ENCODE measurements at regions not wholly inside any gene's neighbourhood (a gene's known extent, or its start where the extent isn't known, plus 50 kb on each side); places are given as distances from the start of the nearest gene placed in this dataset.

DNA sequence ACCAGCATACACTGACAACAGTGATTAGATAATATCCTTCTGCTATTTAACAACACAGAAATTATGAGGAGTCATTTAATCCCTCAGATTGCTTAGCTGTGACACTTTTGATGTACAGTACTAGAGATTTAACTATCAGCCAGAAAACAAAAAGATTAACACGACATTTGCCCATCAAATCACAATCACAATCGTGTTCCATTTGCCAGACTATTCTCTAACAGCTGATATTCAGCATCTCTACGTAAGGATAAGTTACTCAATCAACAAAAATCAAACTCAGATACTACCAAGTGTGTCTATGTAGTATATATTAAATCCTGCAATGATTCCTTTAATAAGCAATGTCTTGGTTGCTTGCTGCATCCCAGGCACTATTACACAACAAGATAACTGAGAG lies 558.7 kb upstream of the USP15 start:
- no peak for DNase-seq

DNA sequence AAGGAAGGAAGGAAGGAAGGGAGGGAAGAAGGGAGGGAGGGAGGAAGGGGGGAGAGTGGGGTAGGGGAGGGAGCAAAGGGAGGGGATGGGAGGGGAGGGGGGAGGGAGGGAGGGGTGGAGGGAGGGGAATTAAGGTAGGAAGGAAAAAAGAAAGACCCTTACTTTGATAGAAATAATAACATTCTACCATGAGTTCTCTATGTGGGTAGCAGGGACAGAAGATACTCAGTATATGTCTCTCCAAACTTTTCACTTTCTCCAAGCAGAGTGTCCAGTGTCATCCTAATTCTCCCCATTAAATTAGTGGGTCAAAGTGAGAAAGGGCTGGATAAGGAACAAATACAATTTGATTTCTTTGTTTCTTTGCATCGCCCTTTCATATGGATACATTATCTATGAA lies 553.4 kb upstream of the USP15 start:
- no peak for DNase-seq

DNA sequence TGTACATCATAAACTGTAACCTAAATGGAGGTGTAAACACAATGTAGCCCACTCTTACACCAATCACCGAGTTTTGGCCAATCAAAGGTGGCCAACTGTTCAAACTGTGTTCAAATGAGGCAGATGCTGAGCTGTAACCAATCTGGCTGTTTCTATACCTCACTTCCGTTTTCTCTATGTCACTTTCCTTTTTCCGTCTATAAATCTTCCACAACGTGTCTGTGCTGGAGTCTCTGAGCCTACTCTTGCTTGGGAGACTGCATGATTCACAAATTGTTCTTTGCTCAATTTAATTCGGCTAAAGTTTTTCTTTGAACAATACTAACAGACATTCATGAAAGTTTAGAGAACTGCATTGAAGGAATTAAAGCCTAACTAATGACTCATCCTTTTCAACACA lies 547.1 kb upstream of the USP15 start:
- no peak for DNase-seq

DNA sequence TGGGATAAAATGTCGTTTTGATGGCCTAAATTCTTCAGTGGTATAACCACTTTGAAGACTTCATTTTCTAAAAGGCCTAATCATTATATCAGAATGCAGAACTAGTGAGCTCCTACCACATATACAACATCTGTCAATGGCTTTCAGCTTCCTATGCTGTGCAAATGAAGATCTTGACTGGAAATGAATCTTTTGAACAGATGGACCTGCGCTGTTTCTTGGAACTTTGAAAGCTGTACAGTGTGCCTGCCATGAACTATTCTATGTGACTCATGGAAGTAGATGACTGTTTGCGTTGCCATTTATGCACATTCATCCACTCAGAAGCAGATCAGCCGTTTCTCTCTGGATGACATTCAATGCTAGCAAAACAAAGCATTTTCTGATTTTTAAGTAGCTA lies 542.2 kb upstream of the USP15 start:
- no peak for DNase-seq

DNA sequence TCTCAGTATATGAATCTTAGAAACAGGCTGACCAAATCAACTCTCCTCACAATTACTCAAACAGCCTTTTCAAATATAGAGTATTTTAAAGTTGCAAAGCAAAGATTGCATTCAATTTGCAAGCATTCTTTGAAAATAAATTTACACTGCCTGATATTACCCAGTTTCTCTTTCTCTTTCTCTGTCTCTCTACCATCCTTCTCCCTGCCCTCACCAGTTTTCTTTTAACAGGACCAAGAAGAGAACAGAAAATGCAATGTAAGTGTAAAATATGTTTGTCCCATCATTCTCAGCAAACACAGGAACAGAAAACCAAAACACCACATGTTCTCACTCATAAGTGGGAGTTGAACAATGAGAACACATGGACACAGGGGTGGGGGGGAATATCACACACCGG lies 520.3 kb upstream of the USP15 start:
- DNase-seq, result no peak

DNA sequence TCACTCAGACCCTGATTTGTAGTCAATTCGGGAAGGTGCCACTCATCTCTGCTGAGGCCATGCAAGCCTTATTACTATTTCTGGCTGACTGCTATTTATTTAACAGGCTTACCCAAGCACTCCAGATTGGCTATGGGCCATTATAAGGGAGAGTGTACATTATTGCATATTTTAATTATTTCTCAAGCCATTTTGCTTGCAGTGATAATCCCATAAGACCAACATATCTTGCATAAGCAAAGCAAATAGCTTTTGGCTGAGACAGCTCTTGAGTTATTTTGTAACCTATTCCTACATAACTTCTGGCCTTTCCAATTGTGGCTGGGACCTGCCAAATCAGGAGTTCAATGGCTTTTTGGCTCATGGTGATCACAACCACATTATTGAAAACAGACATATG lies 509.6 kb upstream of the USP15 start:
- DNase-seq, result no peak

DNA sequence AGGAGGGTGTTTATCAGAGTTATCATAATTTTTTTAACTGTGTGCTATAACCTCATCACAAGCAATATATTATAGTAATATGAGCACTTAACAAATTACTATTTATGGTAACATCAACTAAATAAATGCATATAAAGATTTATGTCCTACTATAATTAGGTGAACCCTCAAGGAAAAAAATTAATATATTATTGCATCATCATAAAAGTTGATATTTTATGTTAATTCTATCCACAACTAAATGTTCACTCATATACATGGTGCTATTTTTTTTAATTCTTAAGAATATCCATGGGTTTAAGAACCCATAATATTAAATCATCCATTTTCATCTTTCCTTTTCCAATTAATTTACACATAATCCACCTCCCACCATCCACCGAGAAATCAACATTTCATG lies 506.0 kb upstream of the USP15 start:
- DNase-seq, result no peak

DNA sequence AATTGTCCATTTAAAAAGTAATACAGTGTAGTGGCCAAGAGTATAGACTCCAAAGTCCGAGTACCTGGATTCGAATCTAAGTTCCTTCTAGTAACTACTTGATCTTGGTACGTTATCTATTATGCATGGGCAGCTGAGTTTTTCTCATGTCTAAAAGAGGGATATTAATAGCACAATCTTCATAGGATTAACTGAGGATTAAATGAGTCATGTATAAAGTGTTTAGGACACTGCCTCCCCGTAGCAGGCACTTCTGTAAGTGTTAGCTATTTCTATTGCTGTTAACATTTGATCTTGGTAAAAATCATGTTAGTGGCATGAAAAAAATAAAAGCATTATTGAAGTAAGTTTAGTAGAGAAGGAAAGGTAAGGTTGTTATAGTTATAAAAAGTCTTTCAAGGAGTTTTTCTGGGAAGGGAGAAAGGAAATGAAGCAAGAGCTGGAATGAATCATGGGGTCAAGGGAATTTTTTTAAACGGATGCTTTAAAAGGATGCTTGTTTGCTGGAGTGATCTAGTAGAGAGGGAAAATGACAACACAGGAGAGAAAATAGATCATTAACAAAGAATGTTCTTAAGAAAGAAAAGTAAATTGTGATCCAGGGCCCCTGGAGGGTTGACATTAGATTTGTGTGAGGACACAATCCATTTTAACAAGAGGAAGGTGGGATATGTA lies 502.2 kb upstream of the USP15 start:
- no peak for DNase-seq

DNA sequence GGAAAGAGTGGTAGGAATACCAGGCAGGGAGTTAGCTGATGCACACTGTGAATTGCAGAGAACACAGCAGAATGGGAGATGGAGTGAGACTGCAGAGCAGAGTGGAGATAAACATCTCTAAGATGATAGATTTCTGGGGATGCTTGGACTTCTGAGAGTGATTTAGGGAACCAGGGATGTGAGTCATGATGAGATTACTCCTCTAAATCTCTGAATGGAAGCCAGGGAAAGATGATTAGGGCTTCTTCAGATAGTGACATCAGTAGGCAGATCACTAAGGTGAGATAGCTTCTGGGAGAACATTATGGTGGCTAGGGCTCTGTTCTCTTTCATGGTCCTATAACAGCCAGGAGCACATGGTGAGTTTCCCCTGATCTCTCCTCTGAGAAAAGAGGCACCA lies 501.5 kb upstream of the USP15 start:
- DNase-seq, result no peak

DNA sequence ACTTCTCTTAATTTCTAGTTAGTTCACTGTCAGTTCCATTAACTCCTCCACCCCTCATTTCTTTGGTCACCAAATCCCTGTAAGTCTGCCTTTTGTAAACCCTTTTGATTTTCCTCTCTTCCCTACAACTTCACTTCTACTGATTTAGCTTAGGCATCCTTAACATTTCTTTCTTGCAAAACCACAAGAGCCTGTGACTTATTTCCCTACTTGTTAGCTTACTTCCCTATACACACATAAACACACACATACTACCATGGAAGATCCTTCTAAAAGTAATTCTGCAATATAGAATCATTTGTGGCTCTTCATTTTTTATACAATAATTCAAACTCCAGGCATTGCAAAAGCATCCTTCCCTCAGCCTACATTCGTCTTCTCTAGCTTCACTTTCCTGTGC lies 494.3 kb upstream of the USP15 start:
- DNase-seq, result no peak

DNA sequence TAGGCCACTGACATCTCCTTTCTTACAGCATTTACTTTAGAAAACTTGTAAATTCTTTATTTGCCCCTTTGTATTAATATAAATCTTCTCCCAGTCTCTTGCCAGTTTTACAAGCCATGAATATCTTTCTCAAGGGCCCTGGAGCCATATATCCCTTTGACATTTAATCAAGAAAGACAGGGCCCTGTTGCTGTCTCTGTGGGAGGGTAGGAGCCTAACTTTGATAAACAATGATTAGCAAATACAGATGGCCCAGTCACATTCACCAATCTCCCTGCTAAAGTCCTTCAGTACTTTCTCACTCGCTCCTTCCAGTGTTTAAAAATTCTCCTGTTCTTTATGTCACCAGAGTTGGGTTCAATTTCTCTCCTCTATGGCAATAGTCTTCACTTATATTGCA lies 479.8 kb upstream of the USP15 start:
- no peak for DNase-seq

DNA sequence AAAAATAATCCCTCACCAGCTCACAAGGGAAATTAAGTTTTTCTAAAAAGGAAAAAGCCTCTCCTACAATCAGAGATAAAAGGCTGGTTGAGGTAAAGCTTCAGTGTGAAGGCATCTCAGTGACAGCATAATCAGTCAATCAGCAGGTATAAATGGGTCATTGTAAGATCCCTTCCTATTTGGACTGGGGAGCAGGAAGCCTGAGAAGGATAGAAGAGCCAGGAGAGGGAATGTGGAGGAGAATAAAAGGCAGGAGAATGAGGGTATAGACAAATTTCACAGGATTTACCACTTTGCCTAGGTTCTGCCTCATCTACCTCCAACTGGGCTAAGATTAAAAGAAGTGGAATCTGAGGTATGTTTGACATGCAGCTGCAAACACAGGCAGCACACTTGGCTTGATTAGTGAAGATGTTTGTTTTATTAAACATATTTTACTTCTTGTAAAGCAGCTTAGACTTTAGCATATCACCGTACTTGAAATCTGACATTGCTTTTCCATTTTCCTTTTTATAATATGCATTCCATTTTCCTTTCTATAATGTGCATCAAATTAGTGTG lies 479.1 kb upstream of the USP15 start:
- no peak for DNase-seq

DNA sequence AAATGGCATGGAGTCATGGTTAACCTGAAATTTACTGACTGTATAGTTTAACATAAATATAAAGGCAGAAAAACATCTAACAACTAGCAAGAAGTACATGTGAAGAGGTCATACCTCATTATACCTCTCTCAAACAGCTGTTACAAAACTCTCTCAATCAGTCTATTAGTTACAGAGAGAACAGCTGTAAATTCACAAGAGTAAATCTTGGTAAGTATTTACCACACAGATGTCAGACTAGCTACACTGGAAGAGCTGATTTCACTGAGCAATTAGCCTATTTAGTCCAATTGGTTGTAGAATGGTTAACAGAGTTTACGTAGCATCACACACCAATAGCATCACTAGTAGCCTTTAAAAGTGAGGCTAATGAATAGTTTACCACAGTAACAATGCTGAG lies 463.4 kb upstream of the USP15 start:
- DNase-seq, result no peak

DNA sequence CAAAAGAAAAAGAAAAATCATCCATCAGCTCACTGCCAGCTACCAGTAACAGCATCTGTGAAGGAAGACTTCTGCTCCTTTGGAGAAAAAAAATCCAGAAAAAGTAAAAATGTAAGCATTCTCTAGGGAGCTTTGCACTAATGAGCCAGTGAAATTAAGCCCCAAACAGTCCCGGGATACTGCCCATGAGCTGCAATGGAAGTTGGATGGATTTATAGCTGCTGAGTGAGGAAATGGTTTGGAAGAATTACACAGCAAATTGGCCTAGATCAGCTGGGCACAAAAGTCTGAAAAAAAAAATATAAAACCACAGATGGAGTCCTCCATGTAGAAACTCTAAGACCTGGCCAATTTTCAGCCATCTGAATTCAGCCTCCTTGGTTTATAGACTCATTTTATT lies 462.9 kb upstream of the USP15 start:
- DNase-seq, result no peak

DNA sequence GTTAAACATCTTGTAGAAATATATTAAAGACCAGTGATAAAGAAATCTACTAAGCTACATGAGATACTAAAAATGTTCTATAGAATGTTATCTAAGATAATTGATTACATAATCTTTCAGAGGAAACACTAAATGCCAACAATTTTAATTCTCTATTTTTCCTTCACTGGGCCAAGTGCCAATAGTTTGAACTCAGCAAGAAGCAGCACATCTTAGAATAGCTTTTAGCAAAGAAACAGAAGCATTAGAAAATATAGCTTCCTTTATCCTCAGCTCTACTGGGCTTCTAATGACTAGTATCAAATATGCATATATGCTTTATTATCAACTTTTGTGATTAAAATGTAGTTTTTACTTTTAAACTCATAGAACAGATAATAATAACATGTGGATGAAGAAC lies 461.4 kb upstream of the USP15 start:
- no peak for DNase-seq

DNA sequence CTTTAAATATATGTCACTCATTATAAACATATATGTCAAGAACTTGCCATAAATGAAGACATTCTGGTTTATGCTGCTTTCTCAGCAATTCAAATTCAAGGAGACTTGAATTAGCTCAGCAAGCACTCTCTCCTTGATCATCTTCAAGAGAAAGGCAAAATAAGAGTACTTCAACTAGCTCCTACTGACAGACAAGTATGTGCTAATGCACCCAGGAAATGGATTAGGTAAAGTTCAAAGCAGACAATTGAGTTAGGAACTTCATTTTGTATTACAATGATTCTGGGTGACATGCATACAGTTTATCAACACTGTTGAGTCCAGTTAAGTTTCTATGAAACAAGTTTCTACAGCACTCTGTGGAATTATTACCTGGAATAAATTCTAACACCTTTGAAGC lies 455.9 kb upstream of the USP15 start:
- no peak for DNase-seq

DNA sequence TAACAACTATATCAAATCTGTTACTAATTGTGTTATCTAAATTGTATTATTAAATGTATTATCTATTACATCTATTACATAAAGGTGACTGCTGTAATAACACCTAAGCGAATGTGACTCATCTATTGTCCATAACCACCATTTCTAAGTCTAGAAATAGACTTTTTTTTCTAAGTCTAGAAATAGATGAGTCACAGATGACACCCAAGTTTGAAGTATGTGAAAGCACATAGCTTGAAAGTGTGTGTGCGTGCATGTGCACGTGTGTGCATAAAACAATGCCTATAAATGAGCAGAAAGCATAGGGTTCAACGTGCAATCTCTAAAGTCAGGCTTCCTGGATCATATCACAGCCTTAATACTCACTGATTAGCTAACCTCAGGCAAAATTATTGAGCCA lies 451.3 kb upstream of the USP15 start:
- DNase-seq, result no peak

DNA sequence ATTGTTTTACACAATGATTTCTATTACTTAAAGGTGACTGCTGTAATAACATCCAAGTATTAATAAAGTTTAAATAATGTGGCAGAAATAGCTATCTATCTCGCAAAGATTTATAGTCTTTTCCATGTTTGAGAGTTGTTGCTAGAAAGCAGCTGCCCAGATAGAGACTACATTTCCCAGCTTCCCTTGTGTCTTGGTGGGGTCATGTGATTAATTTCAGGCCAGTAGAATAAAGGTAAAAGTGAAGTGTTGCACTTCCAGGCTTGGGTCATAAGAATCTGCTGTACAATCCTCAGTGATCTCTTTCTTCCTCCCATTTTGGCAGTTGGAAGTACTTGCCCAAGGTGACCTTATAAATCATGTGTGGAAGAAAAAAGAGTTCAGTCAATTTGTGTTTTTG lies 449.7 kb upstream of the USP15 start:
- no peak for DNase-seq

DNA sequence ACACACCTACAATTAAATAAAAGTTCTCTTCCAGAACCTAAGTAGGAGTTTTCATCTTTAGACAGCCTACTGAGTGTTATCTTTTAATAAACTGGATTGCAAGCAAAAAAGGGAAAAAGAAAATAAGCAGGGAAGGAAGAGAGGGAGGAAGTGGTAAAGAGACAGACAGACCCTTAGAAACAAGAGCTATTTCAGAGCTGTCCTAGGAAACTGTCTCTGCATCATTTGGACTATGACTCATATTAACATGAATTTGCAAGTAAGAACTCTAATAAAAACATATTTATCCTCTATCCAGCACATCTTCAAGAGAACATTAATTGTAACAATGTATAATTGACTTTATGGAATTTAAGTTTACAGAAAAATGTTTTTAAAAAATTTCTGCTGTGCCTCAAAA lies 438.8 kb upstream of the USP15 start:
- DNase-seq, result no peak

DNA sequence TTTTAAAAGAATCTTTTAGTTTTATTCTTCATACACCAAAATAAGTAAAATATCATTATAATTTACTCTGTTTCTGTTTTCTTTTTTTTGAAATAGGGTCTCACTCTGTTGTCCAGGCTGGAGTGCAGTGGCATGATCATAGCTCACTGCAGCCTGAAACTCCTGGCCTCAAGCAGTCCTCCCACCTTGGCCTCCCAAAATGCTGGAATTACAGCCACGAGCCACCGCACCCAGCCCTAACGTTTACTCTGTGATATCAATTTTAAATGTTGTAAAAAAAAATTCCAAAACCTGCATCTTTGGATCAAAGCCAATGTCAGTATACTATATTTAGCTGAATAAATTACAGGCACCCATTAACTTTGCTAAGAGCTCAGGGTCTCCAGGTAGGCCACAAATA lies 437.1 kb upstream of the USP15 start:
- DNase-seq, result no peak

DNA sequence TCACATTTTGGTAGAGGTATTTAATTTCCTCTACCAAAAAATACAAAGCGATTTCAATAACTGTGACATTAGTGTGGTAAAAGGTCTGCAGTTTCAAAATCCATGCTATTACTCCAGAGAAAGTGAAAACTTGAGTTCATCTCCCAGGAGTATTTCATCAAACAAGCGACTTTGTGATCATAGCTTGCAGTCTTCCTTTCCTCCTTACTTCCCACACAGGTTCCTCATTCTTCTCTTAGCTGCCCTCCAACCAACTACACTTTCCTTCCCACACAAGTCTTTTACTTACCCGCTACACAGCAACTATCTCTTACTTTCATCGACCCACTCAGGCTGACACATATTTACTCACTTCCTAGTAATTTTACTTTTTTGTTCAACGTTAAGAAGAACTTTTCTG lies 413.4 kb upstream of the USP15 start:
- no peak for DNase-seq

DNA sequence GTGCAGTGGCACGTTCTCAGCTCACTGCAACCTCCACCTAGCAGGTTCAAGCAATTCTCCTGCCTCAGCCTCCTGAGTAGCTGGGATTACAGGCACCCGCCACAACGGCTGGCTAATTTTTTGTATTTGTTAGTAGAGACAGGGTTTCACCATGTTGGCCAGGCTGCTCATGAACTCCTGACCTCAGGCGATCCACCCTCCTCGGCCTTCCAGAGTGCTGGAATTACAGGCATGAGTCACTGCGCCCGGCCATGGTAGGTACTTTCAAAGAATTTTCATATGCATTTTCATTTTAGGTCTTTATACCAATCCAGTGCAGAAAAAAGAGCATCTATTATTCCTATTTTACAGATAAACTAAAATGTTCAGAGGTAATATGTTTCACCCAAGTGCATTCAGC lies 411.3 kb upstream of the USP15 start:
- DNase-seq, result no peak

DNA sequence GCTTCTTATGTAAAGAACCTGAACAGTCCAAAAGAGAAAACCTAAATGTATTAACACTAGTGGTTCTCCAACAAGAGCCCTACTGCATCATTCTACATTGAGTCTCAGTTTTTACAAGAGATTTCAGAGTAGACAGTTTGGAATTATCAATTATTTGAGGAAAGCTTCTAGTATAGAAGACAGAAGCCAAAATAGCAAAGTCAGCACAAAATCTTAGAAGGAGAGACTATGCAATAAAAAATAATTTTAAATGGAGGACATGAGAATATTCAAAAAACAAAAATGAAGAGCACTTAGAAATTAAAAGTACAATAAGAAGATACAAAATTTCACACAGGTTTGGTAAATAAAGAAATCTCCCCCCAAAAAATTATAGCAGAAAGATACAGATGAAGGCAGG lies 406.3 kb upstream of the USP15 start:
- DNase-seq, result no peak

DNA sequence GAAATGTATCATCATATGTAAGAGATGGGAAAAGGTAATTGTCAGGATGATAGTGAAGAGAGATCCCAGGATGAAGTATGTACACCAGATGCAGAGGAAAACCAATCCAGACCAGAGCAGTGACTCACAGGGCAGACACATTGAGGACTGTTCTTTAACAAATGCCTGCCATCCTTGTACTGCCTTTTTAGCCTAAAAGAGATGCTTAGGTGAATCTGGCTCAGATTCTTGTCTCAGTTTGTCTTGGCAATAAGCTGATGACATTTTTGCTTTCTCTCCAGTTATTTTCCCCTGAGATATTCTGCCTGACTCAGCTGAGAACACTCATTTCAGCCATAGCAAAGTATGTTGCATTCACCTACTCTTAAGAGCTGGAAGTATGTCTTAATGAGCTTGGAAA lies 405.3 kb upstream of the USP15 start:
- DNase-seq, result no peak

DNA sequence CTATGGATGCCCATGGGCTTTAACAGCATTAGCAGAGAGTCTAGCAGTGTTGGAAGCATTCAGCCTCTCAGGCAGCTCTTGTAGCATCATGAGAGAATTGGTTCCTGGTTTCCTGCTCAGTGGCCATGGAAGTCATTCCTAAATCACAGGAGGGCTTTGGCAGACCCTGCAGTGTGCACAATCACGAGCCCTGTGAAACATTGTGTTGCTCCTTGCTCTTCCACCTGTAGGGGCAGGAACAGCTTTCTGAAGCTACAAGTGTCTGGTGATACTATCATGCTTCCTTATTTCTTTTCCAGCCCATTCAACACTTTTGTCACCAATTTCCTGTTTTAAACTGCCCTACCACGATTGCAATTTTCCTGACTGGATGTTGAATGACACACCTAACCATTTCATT lies 402.2 kb upstream of the USP15 start:
- no peak for DNase-seq

DNA sequence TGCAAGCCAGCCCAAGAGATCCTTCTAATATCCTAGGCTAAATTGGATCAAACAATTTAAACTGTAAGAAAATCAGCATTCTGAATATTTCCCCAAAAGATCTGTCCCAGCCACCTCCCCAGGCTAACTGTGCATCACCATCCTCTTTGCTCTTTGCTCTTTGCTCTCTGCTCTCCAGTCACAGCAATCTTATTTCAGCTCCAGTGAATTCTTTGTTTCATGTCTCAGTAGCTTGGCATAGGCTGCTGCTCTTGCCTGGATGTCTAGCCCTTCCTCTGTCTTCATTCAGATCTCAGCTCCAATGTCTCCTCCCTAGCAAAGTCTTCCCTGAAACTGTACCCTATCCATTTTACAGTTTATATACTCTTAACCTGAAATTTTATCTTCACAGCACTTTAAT lies 399.8 kb upstream of the USP15 start:
- no peak for DNase-seq

Measured in activated T-cell treated with anti-CD3 and anti-CD28 coated beads for 4 hours (primary cell).